Colon (tissue), 2 donors: ENCODE measurements at regions not wholly inside any gene's neighbourhood (a gene's known extent, or its start where the extent isn't known, plus 50 kb on each side); places are given as distances from the start of the nearest gene placed in this dataset.

ENCODE experiments used
- FAIRE-seq: peaks from 2 replicates; lab custom pipeline; 2012; peaks lifted over from hg19 to GRCh38; lab: Jason Lieb, UNC
- donor health status: control.
- donor health status: control.

DNA sequence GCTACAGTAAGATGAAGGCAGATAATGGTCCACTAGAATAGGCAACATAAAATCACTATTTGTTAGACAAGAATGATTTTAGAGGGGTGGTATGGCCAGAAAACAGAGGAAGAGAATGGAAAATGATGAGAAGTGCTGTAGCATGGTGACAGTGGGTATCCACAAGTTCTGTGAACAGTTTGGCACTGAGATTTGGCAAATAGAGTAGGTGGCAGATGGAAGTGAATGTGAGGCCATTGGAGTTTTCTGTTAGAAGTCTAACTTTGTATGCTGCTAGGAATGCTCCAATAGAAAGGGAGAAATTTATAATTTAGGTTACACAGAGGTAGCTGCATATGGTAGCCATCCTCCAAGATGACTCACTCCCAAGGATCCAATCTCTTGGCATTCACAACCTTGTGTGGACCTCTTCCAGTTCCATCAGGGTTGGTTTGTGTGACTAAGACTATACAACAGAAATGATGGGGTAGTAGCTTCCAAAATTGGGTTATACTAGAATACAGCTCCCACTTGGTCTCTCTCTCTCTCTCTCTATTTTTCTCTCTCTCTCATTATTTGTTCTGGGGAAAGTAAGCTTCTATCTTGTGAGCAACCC lies 646.9 kb upstream of the ZNF608 start:
- FAIRE-seq = no peak

DNA sequence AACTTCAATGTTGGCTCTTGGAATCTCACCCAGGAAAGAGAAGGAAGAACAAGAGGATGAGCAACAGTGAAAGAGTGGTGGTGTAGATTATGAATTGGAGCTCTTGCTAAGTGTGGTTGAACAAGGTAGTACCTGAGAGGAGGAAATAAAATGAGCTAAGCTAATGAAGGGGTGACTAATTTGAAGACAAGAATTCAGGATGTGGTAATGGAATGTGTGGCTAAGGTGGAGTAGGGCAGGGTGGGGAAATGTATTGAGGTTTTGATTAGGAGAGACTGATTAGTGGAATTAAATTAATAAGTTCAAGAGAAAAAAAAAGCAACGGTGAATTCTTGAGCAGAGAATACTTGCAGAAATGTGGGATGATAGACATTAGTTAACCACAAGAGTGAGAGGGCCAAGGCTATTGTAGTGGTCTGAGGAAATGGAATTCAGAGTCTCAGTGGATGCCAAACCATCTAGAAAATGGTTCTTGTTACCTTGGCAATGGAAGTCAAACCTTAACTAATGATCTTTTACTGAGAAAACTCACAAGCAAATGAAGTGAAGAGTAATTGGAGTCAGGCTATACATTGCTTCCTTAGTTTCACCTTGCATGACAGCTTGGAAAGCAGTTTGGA lies 648.3 kb upstream of the ZNF608 start:
- FAIRE-seq = no peak

DNA sequence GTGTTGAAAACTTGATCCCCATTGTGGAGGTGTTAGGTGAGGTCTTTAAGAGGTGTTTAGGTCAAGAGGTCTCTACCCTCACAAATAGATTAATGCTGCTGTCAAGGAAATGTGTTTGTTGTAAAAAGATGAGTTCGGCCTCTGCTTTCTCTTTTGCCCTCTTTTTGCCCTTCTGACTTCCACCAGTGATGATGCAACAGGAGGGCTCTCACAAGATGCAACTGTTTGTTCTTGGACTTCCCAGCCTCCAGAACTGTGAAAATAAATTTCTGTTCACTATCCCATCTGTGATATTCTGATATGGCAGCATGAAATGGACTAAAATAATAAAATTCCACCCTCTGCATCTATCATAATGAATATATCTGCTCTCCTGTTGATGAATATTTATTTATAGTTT lies 650.0 kb upstream of the ZNF608 start:
- FAIRE-seq = no peak

- no peak for FAIRE-seq
Measured at GRCh38 chr5:125398466-125398865, 652.0 kb upstream of the ZNF608 start.

GRCh38 chr5:125399885-125400284 lies 653.4 kb upstream of the ZNF608 start:
- no peak for FAIRE-seq

GRCh38 chr5:125401724-125402622 lies 655.5 kb upstream of the ZNF608 start:
- FAIRE-seq = peak; percentile 82

DNA sequence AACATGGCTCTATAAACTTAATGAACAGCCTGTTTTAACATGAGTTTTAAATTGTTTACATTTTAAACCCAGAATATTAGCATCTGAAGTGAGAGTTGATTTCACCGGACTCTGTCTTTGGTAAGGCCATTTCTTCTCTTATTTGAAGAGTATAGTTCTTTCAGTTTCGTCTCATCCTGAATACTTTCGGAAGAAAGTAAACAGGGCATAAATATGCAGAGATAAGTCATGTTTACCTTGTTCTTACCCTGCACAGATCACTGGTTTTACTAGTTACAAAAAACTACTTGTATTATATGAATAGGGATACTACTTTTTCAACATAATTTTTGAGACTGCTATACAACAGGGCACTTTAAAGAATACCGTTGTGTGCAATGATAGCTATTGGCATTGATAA lies 656.3 kb upstream of the ZNF608 start:
- FAIRE-seq = no peak

GRCh38 chr5:125404056-125404455 lies 657.6 kb upstream of the ZNF608 start:
- no peak for FAIRE-seq

- no peak for FAIRE-seq
Measured at GRCh38 chr5:125408448-125409233, 662.2 kb upstream of the ZNF608 start.

DNA sequence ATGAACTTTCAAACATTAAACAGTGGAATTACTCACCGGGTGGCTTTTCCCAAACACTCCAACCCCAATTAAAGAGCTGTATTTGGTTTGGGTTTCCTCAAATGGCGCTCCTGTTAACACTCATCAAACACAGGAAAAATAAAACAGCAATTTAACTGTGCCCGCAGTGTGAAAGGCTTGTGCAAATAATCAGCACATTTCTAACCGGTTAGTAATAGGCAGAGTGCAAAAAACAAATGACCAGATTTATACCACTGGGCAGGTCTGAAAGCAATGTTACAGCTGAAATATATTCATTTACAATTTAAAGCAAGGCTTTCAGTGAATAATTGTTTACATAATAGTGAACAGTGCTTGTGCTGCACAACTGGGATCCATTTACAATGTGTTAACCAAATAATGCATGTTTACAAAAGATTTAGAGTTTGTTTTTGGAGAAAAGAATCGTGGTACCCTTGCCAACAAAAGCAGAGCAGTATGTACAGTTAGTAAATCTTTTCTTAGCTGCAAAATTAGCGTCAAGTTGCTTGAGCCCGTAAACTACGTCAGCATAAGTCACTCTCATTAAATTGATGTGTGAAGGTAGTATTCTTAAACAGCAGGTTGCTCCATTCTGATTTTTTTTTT lies 662.9 kb upstream of the ZNF608 start:
- FAIRE-seq = no peak

GRCh38 chr5:125409861-125410536 lies 663.6 kb upstream of the ZNF608 start:
- FAIRE-seq = no peak

GRCh38 chr5:125410537-125411070 lies 664.2 kb upstream of the ZNF608 start:
- no peak for FAIRE-seq

DNA sequence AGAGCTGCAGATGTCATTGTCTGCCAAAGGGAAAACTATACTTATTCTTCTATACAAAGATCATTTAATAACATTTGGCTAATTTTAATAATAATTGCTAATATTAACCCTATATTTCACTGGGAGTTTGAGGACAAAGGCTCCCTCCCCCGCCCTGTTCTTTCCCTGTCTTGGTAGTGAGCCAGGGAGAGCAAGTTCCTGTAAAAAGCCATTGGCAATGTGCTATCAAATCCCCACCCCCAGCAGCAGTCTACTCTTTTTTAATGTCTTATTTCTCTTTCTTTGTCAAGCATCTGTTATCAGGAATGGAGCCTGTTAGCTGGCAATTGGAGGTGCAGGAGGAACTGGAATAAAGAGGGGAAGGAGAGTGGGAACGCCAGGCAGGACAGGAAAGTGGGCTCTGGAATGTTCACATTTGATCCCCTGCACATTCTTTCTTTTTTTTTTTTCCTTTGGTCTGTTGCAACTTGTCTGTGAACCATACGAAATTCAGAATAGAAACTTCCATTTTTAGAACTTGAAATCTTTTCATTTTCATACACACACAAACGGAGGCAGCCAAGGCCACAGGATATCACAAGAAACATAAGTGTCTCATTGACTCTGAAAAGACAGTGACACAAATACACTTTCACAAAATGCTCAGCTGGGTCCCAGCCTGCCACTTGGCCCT lies 664.8 kb upstream of the ZNF608 start:
- FAIRE-seq = no peak

- FAIRE-seq = no peak
Measured at GRCh38 chr5:125411744-125412560, 665.5 kb upstream of the ZNF608 start.

- FAIRE-seq = no peak
Measured at GRCh38 chr5:125412561-125413495, 666.4 kb upstream of the ZNF608 start.

- no peak for FAIRE-seq
Measured at GRCh38 chr5:125413496-125414274, 667.2 kb upstream of the ZNF608 start.

DNA sequence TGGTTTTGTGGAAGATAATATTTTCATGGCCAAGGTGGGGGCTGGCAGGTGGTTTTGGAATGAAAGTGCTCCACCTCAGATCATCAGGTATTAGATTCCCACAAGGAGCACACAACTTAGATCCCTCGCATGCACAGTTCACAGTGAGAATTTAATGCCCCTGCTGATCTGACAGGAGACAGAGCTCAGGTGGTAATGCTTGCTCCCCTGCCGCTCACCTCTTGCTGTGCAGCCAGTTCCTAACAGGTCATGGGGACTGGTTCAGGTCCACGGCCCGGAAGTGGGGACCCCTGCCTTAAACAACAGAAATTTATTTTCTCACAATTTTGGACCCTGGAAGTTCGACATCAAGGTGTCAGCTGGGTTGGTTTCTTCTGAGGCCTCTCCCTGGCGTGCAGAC lies 668.7 kb upstream of the ZNF608 start:
- no peak for FAIRE-seq

GRCh38 chr5:125416055-125416454 lies 669.6 kb upstream of the ZNF608 start:
- FAIRE-seq = no peak
